Left renal pelvis (tissue), 4 donors: ENCODE measurements at regions not wholly inside any gene's neighbourhood (a gene's known extent, or its start where the extent isn't known, plus 50 kb on each side); places are given as distances from the start of the nearest gene placed in this dataset.

Source experiments
- DNase-seq, 4 donors: peaks; one replicate each; pipeline ENCODE4 v3.0.0-alpha.2; 2013; ENCODE audit warnings: low read depth in 4 of 4, low spot score in 3 of 4

- DNase-seq = no peak
Observed at GRCh38 chr3:64827431-64827830, 139.6 kb upstream of the ADAMTS9 start.

- no peak for DNase-seq
Observed at GRCh38 chr3:64827019-64827418, 139.2 kb upstream of the ADAMTS9 start.

- DNase-seq = no peak
Observed at GRCh38 chr3:64825404-64826120, 137.8 kb upstream of the ADAMTS9 start.

- DNase-seq = no peak
Observed at GRCh38 chr3:64824394-64824909, 136.7 kb upstream of the ADAMTS9 start.

GRCh38 chr3:64818196-64818595, 130.4 kb upstream of the ADAMTS9 start:
- no peak for DNase-seq

GRCh38 chr3:64816355-64816754, 128.6 kb upstream of the ADAMTS9 start:
- no peak for DNase-seq

- DNase-seq = no peak
Observed at GRCh38 chr3:64815789-64816188, 128.0 kb upstream of the ADAMTS9 start.

- no peak for DNase-seq
Observed at GRCh38 chr3:64815195-64815631, 127.4 kb upstream of the ADAMTS9 start.

GRCh38 chr3:64814351-64814750, 126.6 kb upstream of the ADAMTS9 start:
- DNase-seq = no peak

- no peak for DNase-seq
Observed at GRCh38 chr3:64813326-64813725, 125.5 kb upstream of the ADAMTS9 start.

GRCh38 chr3:64809086-64809485, 121.3 kb upstream of the ADAMTS9 start:
- DNase-seq = no peak

- DNase-seq = no peak
Observed at GRCh38 chr3:64808061-64808460, 120.3 kb upstream of the ADAMTS9 start.

GRCh38 chr3:64806668-64807605, 119.1 kb upstream of the ADAMTS9 start:
- no peak for DNase-seq

- DNase-seq = no peak
Observed at GRCh38 chr3:64805978-64806377, 118.2 kb upstream of the ADAMTS9 start.

- DNase-seq = no peak
Observed at GRCh38 chr3:64805248-64805647, 117.4 kb upstream of the ADAMTS9 start.

GRCh38 chr3:64803469-64803868, 115.7 kb upstream of the ADAMTS9 start:
- no peak for DNase-seq

- no peak for DNase-seq
Observed at GRCh38 chr3:64802460-64802859, 114.7 kb upstream of the ADAMTS9 start.

- no peak for DNase-seq
Observed at GRCh38 chr3:64801856-64802255, 114.1 kb upstream of the ADAMTS9 start.

GRCh38 chr3:64799606-64800005, 111.8 kb upstream of the ADAMTS9 start:
- DNase-seq = no peak

GRCh38 chr3:64798316-64798715, 110.5 kb upstream of the ADAMTS9 start:
- DNase-seq = no peak

GRCh38 chr3:64796607-64797399, 109.0 kb upstream of the ADAMTS9 start:
- DNase-seq = no peak
